GM21381 (cell line): ENCODE measurements at regions not wholly inside any gene's neighbourhood (a gene's known extent, or its start where the extent isn't known, plus 50 kb on each side); places are given as distances from the start of the nearest gene placed in this dataset.

Source experiments
- ATAC-seq: cut with Tn5 transposase; IDR thresholded peaks from one replicate; pipeline ENCODE4 v1.9.1; 2021; ENCODE audit warnings: mild to moderate bottlenecking, moderate library complexity; ENCODE audit not compliant: unreplicated experiment

- ATAC-seq, result no peak
Measured at GRCh38 chr1:101748077-101748476, 248.6 kb downstream of the OLFM3 start.
